ENCODE measurements at regions not wholly inside any gene's neighbourhood (a gene's known extent, or its start where the extent isn't known, plus 50 kb on each side); places are given as distances from the start of the nearest gene placed in this dataset.

- no peak overlapping the region for H3K27ac ChIP-seq (ENCODE audit: low read length, poor library complexity, severe bottlenecking)
- no peaks in the 10 kb centered on the region for H3K9me3 ChIP-seq (ENCODE audit: control insufficient read depth, low read length)
- H3K4me2 ChIP-seq (ENCODE audit: low read length, poor library complexity, severe bottlenecking) = no peak overlapping the region
- H4K91ac ChIP-seq (ENCODE audit: low read length) = no peak overlapping the region
- no peak overlapping the region for H3K14ac ChIP-seq (ENCODE audit: low read length in 2 of 2)
- H3K18ac ChIP-seq (ENCODE audit: low read depth in 1 of 2, low read length in 2 of 2) = no peak overlapping the region
- no peak overlapping the region for H4K8ac ChIP-seq (ENCODE audit: low read length)
- no peak overlapping the region for H2BK12ac ChIP-seq (ENCODE audit: low read length in 2 of 2)
- no peak overlapping the region for H2AK5ac ChIP-seq (ENCODE audit: low read length, severe bottlenecking)
- H3K4me3 ChIP-seq (ENCODE audit: insufficient read depth in 1 of 2, low read depth in 1 of 2, low read length in 2 of 2) = no peak overlapping the region
- no peak overlapping the region for H2BK15ac ChIP-seq (ENCODE audit: low read depth, poor library complexity, severe bottlenecking)
- peaks cover 0 to 6% of the 10 kb centered on the region in 2 experiments for H3K27me3 ChIP-seq (ENCODE audit: control insufficient read depth in 1 of 2, insufficient read depth in 1 of 2, low read length in 2 of 2)
- H3K4me1 ChIP-seq (ENCODE audit: control insufficient read depth, insufficient read depth, low read depth, low read length) = no peaks in the 10 kb centered on the region
- H2BK5ac ChIP-seq (ENCODE audit: low read depth, low read length, poor library complexity, severe bottlenecking) = no peak overlapping the region
- H3K9ac ChIP-seq (ENCODE audit: low read length) = no peak overlapping the region
- WGBS = 70% methylated on average over 3 of the region's 3 CpGs
- H3K79me1 ChIP-seq (replicated peaks; ENCODE audit: low read length, poor library complexity, severe bottlenecking) = no peaks in the 10 kb centered on the region
- no peak overlapping the region for H3K23ac ChIP-seq (ENCODE audit: low read length in 2 of 2)
- no peak overlapping the region for H2AFZ ChIP-seq (ENCODE audit: low read depth, low read length)
- DNase-seq = no peak
- H3K4ac ChIP-seq (ENCODE audit: low read depth in 1 of 2, low read length in 2 of 2) = no peak overlapping the region
- no peaks in the 10 kb centered on the region for H3K36me3 ChIP-seq (ENCODE audit: control insufficient read depth in 1 of 2, insufficient read depth in 2 of 2, low read depth in 1 of 2, low read length in 2 of 2)
- H2BK120ac ChIP-seq (ENCODE audit: low read depth, low read length) = no peak overlapping the region
These were observed 137.7 kb downstream of the TMEM132E start for GRCh38 chr17:34717092-34717491.

DNA sequence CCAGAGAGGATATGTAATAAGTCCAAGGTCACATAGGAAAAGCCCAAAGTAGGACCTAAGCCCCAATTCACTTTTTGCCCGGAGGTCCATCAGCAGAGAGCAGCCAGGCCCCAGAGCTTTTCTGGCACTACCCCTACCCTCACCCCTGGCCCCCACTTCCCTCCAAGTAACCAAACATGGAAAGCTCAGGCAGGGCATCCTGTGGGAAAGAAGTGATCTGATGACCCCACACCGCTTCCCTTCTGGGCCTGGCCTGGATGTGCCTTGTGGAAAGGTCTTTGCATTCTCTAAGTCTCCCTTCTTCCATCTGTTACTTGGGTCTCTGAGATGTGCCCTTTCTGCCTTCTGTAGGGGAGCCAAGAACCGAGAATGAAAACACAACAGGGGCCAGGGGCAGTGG is 136.9 kb downstream of the TMEM132E start:
- H4K8ac ChIP-seq (ENCODE audit: low read length) = no peak overlapping the region
- no peak overlapping the region for H3K4me3 ChIP-seq (ENCODE audit: insufficient read depth in 1 of 2, low read depth in 1 of 2, low read length in 2 of 2)
- 77% methylated on average over 3 of the region's 3 CpGs for WGBS

GRCh38 chr17:34715504-34715903 is 136.1 kb downstream of the TMEM132E start:
- 85% methylated on average over 5 of the region's 5 CpGs for WGBS

More for the DNA sequence above, 136.9 kb downstream of the TMEM132E start:
- Histone ChIP-seq H2AFZ (ENCODE audit: low read depth, low read length) (no peak overlapping the region), H2BK120ac (ENCODE audit: low read depth, low read length) (no peak overlapping the region), H3K18ac (ENCODE audit: low read depth in 1 of 2, low read length in 2 of 2) (no peak overlapping the region), H2BK5ac (ENCODE audit: low read depth, low read length, poor library complexity, severe bottlenecking) (no peak overlapping the region), H3K14ac (ENCODE audit: low read length in 2 of 2) (no peak overlapping the region), H3K79me1 (replicated peaks; ENCODE audit: low read length, poor library complexity, severe bottlenecking) (no peaks in the 10 kb centered on the region), H3K36me3 (ENCODE audit: control insufficient read depth in 1 of 2, insufficient read depth in 2 of 2, low read depth in 1 of 2, low read length in 2 of 2) (no peaks in the 10 kb centered on the region), H3K9me3 (ENCODE audit: control insufficient read depth, low read length) (no peaks in the 10 kb centered on the region), H4K91ac (ENCODE audit: low read length) (no peak overlapping the region), H3K4ac (ENCODE audit: low read depth in 1 of 2, low read length in 2 of 2) (no peak overlapping the region), H2BK12ac (ENCODE audit: low read length in 2 of 2) (no peak overlapping the region), H3K27ac (ENCODE audit: low read length, poor library complexity, severe bottlenecking) (no peak overlapping the region), H3K4me2 (ENCODE audit: low read length, poor library complexity, severe bottlenecking) (no peak overlapping the region), H2BK15ac (ENCODE audit: low read depth, poor library complexity, severe bottlenecking) (no peak overlapping the region), H3K27me3 (ENCODE audit: control insufficient read depth in 1 of 2, insufficient read depth in 1 of 2, low read length in 2 of 2) (peaks cover 0 to 6% of the 10 kb centered on the region in 2 experiments), H3K23ac (ENCODE audit: low read length in 2 of 2) (no peak overlapping the region), H3K4me1 (ENCODE audit: control insufficient read depth, insufficient read depth, low read depth, low read length) (no peaks in the 10 kb centered on the region), H3K9ac (ENCODE audit: low read length) (no peak overlapping the region), H2AK5ac (ENCODE audit: low read length, severe bottlenecking) (no peak overlapping the region)
- DNase-seq = no peak

GRCh38 chr17:34714475-34715410 is 135.4 kb downstream of the TMEM132E start:
- no peaks in the 10 kb centered on the region for H3K4me1 ChIP-seq (ENCODE audit: control insufficient read depth, insufficient read depth, low read depth, low read length)
- no peak overlapping the region for H2BK15ac ChIP-seq (ENCODE audit: low read depth, poor library complexity, severe bottlenecking)
- H3K4ac ChIP-seq (ENCODE audit: low read depth in 1 of 2, low read length in 2 of 2) = no peak overlapping the region
- no peaks in the 10 kb centered on the region for H3K36me3 ChIP-seq (ENCODE audit: control insufficient read depth in 1 of 2, insufficient read depth in 2 of 2, low read depth in 1 of 2, low read length in 2 of 2)
- H3K27me3 ChIP-seq (ENCODE audit: control insufficient read depth in 1 of 2, insufficient read depth in 1 of 2, low read length in 2 of 2) = peaks cover 0 to 6% of the 10 kb centered on the region in 2 experiments
- H2BK12ac ChIP-seq (ENCODE audit: low read length in 2 of 2) = no peak overlapping the region
- H4K8ac ChIP-seq (ENCODE audit: low read length) = no peak overlapping the region
- H3K9ac ChIP-seq (ENCODE audit: low read length) = no peak overlapping the region
- H3K4me3 ChIP-seq (ENCODE audit: insufficient read depth in 1 of 2, low read depth in 1 of 2, low read length in 2 of 2) = no peak overlapping the region
- no peak overlapping the region for H3K23ac ChIP-seq (ENCODE audit: low read length in 2 of 2)
- no peak for DNase-seq
- 84% methylated on average over 7 of the region's 7 CpGs for WGBS
- no peak overlapping the region for H3K27ac ChIP-seq (ENCODE audit: low read length, poor library complexity, severe bottlenecking)
- no peak overlapping the region for H3K18ac ChIP-seq (ENCODE audit: low read depth in 1 of 2, low read length in 2 of 2)
- H2BK5ac ChIP-seq (ENCODE audit: low read depth, low read length, poor library complexity, severe bottlenecking) = no peak overlapping the region
- no peak overlapping the region for H2AFZ ChIP-seq (ENCODE audit: low read depth, low read length)
- H4K91ac ChIP-seq (ENCODE audit: low read length) = no peak overlapping the region
- no peak overlapping the region for H3K4me2 ChIP-seq (ENCODE audit: low read length, poor library complexity, severe bottlenecking)
- H3K9me3 ChIP-seq (ENCODE audit: control insufficient read depth, low read length) = no peaks in the 10 kb centered on the region
- H2BK120ac ChIP-seq (ENCODE audit: low read depth, low read length) = no peak overlapping the region
- no peak overlapping the region for H2AK5ac ChIP-seq (ENCODE audit: low read length, severe bottlenecking)
- H3K14ac ChIP-seq (ENCODE audit: low read length in 2 of 2) = no peak overlapping the region
- no peaks in the 10 kb centered on the region for H3K79me1 ChIP-seq (replicated peaks; ENCODE audit: low read length, poor library complexity, severe bottlenecking)

More at GRCh38 chr17:34715504-34715903, 136.1 kb downstream of the TMEM132E start:
- Histone ChIP-seq H3K9ac (ENCODE audit: low read length) (no peak overlapping the region), H3K4ac (ENCODE audit: low read depth in 1 of 2, low read length in 2 of 2) (no peak overlapping the region), H3K4me1 (ENCODE audit: control insufficient read depth, insufficient read depth, low read depth, low read length) (no peaks in the 10 kb centered on the region), H3K23ac (ENCODE audit: low read length in 2 of 2) (no peak overlapping the region), H3K14ac (ENCODE audit: low read length in 2 of 2) (no peak overlapping the region), H4K91ac (ENCODE audit: low read length) (no peak overlapping the region), H2BK15ac (ENCODE audit: low read depth, poor library complexity, severe bottlenecking) (no peak overlapping the region), H3K18ac (ENCODE audit: low read depth in 1 of 2, low read length in 2 of 2) (no peak overlapping the region), H3K79me1 (replicated peaks; ENCODE audit: low read length, poor library complexity, severe bottlenecking) (no peaks in the 10 kb centered on the region), H2BK5ac (ENCODE audit: low read depth, low read length, poor library complexity, severe bottlenecking) (no peak overlapping the region), H3K27ac (ENCODE audit: low read length, poor library complexity, severe bottlenecking) (no peak overlapping the region), H3K36me3 (ENCODE audit: control insufficient read depth in 1 of 2, insufficient read depth in 2 of 2, low read depth in 1 of 2, low read length in 2 of 2) (no peaks in the 10 kb centered on the region), H2BK120ac (ENCODE audit: low read depth, low read length) (no peak overlapping the region), H2AK5ac (ENCODE audit: low read length, severe bottlenecking) (no peak overlapping the region), H3K4me2 (ENCODE audit: low read length, poor library complexity, severe bottlenecking) (no peak overlapping the region), H2BK12ac (ENCODE audit: low read length in 2 of 2) (no peak overlapping the region), H2AFZ (ENCODE audit: low read depth, low read length) (no peak overlapping the region), H3K4me3 (ENCODE audit: insufficient read depth in 1 of 2, low read depth in 1 of 2, low read length in 2 of 2) (no peak overlapping the region), H3K27me3 (ENCODE audit: control insufficient read depth in 1 of 2, insufficient read depth in 1 of 2, low read length in 2 of 2) (peaks cover 0 to 6% of the 10 kb centered on the region in 2 experiments), H3K9me3 (ENCODE audit: control insufficient read depth, low read length) (no peaks in the 10 kb centered on the region), H4K8ac (ENCODE audit: low read length) (no peak overlapping the region)
- no peak for DNase-seq
